ENCODE measurements at regions not wholly inside any gene's neighbourhood (a gene's known extent, or its start where the extent isn't known, plus 50 kb on each side); places are given as distances from the start of the nearest gene placed in this dataset.

GRCh38 chr11:122348659-122349409 lies 232.8 kb upstream of the BLID start:
- 81 to 88% (median 82%) methylated on average over 9 of the region's 9 CpGs for WGBS, 3 donors
- Histone ChIP-seq H3K36me3 (ENCODE audit: control insufficient read depth in 3 of 3, insufficient read depth in 2 of 3, low read depth in 1 of 3, low read length in 3 of 3) (no peaks in the 10 kb centered on the region), H3K27me3 (ENCODE audit: control insufficient read depth in 3 of 3, insufficient read depth in 3 of 3, low read length in 3 of 3) (no peaks in the 10 kb centered on the region), H3K27ac (ENCODE audit: low read depth in 1 of 3, low read length in 2 of 3) (no peak overlapping the region), H3K9me3 (ENCODE audit: control insufficient read depth in 2 of 2, insufficient read depth in 1 of 2, low read depth in 1 of 2, low read length in 1 of 2) (no peaks in the 10 kb centered on the region), H3K4me1 (ENCODE audit: control insufficient read depth in 3 of 3, insufficient read depth in 2 of 3, low read depth in 1 of 3, low read length in 2 of 3) (no peaks in the 10 kb centered on the region), H3K4me3 (ENCODE audit: low read depth in 1 of 3, low read length in 3 of 3) (no peak overlapping the region)
- FAIRE-seq (no peak), DNase-seq (no peak)

- FAIRE-seq (no peak), DNase-seq (no peak)
- Histone ChIP-seq H3K27me3 (ENCODE audit: control insufficient read depth in 3 of 3, insufficient read depth in 3 of 3, low read length in 3 of 3) (no peaks in the 10 kb centered on the region), H3K27ac (ENCODE audit: low read depth in 1 of 3, low read length in 2 of 3) (no peak overlapping the region), H3K36me3 (ENCODE audit: control insufficient read depth in 3 of 3, insufficient read depth in 2 of 3, low read depth in 1 of 3, low read length in 3 of 3) (no peaks in the 10 kb centered on the region), H3K4me1 (ENCODE audit: control insufficient read depth in 3 of 3, insufficient read depth in 2 of 3, low read depth in 1 of 3, low read length in 2 of 3) (no peaks in the 10 kb centered on the region), H3K9me3 (ENCODE audit: control insufficient read depth in 2 of 2, insufficient read depth in 1 of 2, low read depth in 1 of 2, low read length in 1 of 2) (no peaks in the 10 kb centered on the region), H3K4me3 (ENCODE audit: low read depth in 1 of 3, low read length in 3 of 3) (no peak overlapping the region)
- WGBS, 3 donors: 85 to 91% (median 88%) methylated on average over 2 of the region's 2 CpGs
Measured at GRCh38 chr11:122346006-122346405, 230.0 kb upstream of the BLID start.

- FAIRE-seq (no peak), DNase-seq (no peak)
- Histone ChIP-seq H3K9me3 (ENCODE audit: control insufficient read depth in 2 of 2, insufficient read depth in 1 of 2, low read depth in 1 of 2, low read length in 1 of 2) (no peaks in the 10 kb centered on the region), H3K4me1 (ENCODE audit: control insufficient read depth in 3 of 3, insufficient read depth in 2 of 3, low read depth in 1 of 3, low read length in 2 of 3) (no peaks in the 10 kb centered on the region), H3K4me3 (ENCODE audit: low read depth in 1 of 3, low read length in 3 of 3) (no peak overlapping the region), H3K27me3 (ENCODE audit: control insufficient read depth in 3 of 3, insufficient read depth in 3 of 3, low read length in 3 of 3) (no peaks in the 10 kb centered on the region), H3K27ac (ENCODE audit: low read depth in 1 of 3, low read length in 2 of 3) (no peak overlapping the region), H3K36me3 (ENCODE audit: control insufficient read depth in 3 of 3, insufficient read depth in 2 of 3, low read depth in 1 of 3, low read length in 3 of 3) (no peaks in the 10 kb centered on the region)
- WGBS, 3 donors: 87 to 94% (median 92%) methylated on average over 7 of the region's 7 CpGs
Measured at GRCh38 chr11:122345586-122345985, 229.6 kb upstream of the BLID start.

GRCh38 chr11:122344215-122344614 lies 228.2 kb upstream of the BLID start:
- H3K36me3 ChIP-seq (ENCODE audit: control insufficient read depth in 3 of 3, insufficient read depth in 2 of 3, low read depth in 1 of 3, low read length in 3 of 3): no peaks in the 10 kb centered on the region
- H3K9me3 ChIP-seq (ENCODE audit: control insufficient read depth in 2 of 2, insufficient read depth in 1 of 2, low read depth in 1 of 2, low read length in 1 of 2): no peaks in the 10 kb centered on the region
- DNase-seq (no peak), FAIRE-seq (no peak)
- no peaks in the 10 kb centered on the region for H3K27me3 ChIP-seq (ENCODE audit: control insufficient read depth in 3 of 3, insufficient read depth in 3 of 3, low read length in 3 of 3)
- 59 to 82% (median 72%) methylated on average over 3 of the region's 3 CpGs for WGBS, 3 donors
- H3K4me1 ChIP-seq (ENCODE audit: control insufficient read depth in 3 of 3, insufficient read depth in 2 of 3, low read depth in 1 of 3, low read length in 2 of 3): no peaks in the 10 kb centered on the region
- no peak overlapping the region for H3K27ac ChIP-seq (ENCODE audit: low read depth in 1 of 3, low read length in 2 of 3)
- no peak overlapping the region for H3K4me3 ChIP-seq (ENCODE audit: low read depth in 1 of 3, low read length in 3 of 3)

- H3K27ac ChIP-seq (ENCODE audit: low read depth in 1 of 3, low read length in 2 of 3): no peak overlapping the region
- 46 to 64% (median 64%) methylated on average over 3 of the region's 3 CpGs for WGBS, 3 donors
- no peak for DNase-seq
Measured at GRCh38 chr11:122343210-122343609, 227.2 kb upstream of the BLID start.

GRCh38 chr11:122342089-122342744 lies 226.2 kb upstream of the BLID start:
- H3K9me3 ChIP-seq (ENCODE audit: control insufficient read depth in 2 of 2, insufficient read depth in 1 of 2, low read depth in 1 of 2, low read length in 1 of 2): no peaks in the 10 kb centered on the region
- FAIRE-seq: no peak
- H3K36me3 ChIP-seq (ENCODE audit: control insufficient read depth in 3 of 3, insufficient read depth in 2 of 3, low read depth in 1 of 3, low read length in 3 of 3): no peaks in the 10 kb centered on the region
- 63 to 82% (median 69%) methylated on average over 4 of the region's 4 CpGs for WGBS, 3 donors
- no peak overlapping the region for H3K27ac ChIP-seq (ENCODE audit: low read depth in 1 of 3, low read length in 2 of 3)
- no peak for DNase-seq
- H3K27me3 ChIP-seq (ENCODE audit: control insufficient read depth in 3 of 3, insufficient read depth in 3 of 3, low read length in 3 of 3): no peaks in the 10 kb centered on the region
- H3K4me3 ChIP-seq (ENCODE audit: low read depth in 1 of 3, low read length in 3 of 3): no peak overlapping the region
- H3K4me1 ChIP-seq (ENCODE audit: control insufficient read depth in 3 of 3, insufficient read depth in 2 of 3, low read depth in 1 of 3, low read length in 2 of 3): no peaks in the 10 kb centered on the region

More at GRCh38 chr11:122343210-122343609, 227.2 kb upstream of the BLID start:
- H3K36me3 ChIP-seq (ENCODE audit: control insufficient read depth in 3 of 3, insufficient read depth in 2 of 3, low read depth in 1 of 3, low read length in 3 of 3): no peaks in the 10 kb centered on the region
- no peaks in the 10 kb centered on the region for H3K9me3 ChIP-seq (ENCODE audit: control insufficient read depth in 2 of 2, insufficient read depth in 1 of 2, low read depth in 1 of 2, low read length in 1 of 2)
- H3K27me3 ChIP-seq (ENCODE audit: control insufficient read depth in 3 of 3, insufficient read depth in 3 of 3, low read length in 3 of 3): no peaks in the 10 kb centered on the region
- no peak overlapping the region for H3K4me3 ChIP-seq (ENCODE audit: low read depth in 1 of 3, low read length in 3 of 3)
- H3K4me1 ChIP-seq (ENCODE audit: control insufficient read depth in 3 of 3, insufficient read depth in 2 of 3, low read depth in 1 of 3, low read length in 2 of 3): no peaks in the 10 kb centered on the region
- FAIRE-seq: no peak

- Histone ChIP-seq H3K27ac (ENCODE audit: low read depth in 1 of 3, low read length in 2 of 3) (no peak overlapping the region), H3K4me1 (ENCODE audit: control insufficient read depth in 3 of 3, insufficient read depth in 2 of 3, low read depth in 1 of 3, low read length in 2 of 3) (no peaks in the 10 kb centered on the region), H3K9me3 (ENCODE audit: control insufficient read depth in 2 of 2, insufficient read depth in 1 of 2, low read depth in 1 of 2, low read length in 1 of 2) (no peaks in the 10 kb centered on the region), H3K36me3 (ENCODE audit: control insufficient read depth in 3 of 3, insufficient read depth in 2 of 3, low read depth in 1 of 3, low read length in 3 of 3) (no peaks in the 10 kb centered on the region), H3K27me3 (ENCODE audit: control insufficient read depth in 3 of 3, insufficient read depth in 3 of 3, low read length in 3 of 3) (no peaks in the 10 kb centered on the region), H3K4me3 (ENCODE audit: low read depth in 1 of 3, low read length in 3 of 3) (no peak overlapping the region)
- FAIRE-seq (no peak), DNase-seq (no peak)
- 69 to 86% (median 74%) methylated on average over 2 of the region's 2 CpGs for WGBS, 3 donors
Measured at GRCh38 chr11:122341477-122341876, 225.5 kb upstream of the BLID start.

GRCh38 chr11:122340607-122341290 lies 224.7 kb upstream of the BLID start:
- no peaks in the 10 kb centered on the region for H3K27me3 ChIP-seq (ENCODE audit: control insufficient read depth in 3 of 3, insufficient read depth in 3 of 3, low read length in 3 of 3)
- no peaks in the 10 kb centered on the region for H3K36me3 ChIP-seq (ENCODE audit: control insufficient read depth in 3 of 3, insufficient read depth in 2 of 3, low read depth in 1 of 3, low read length in 3 of 3)
- DNase-seq (no peak), FAIRE-seq (no peak)
- no peaks in the 10 kb centered on the region for H3K9me3 ChIP-seq (ENCODE audit: control insufficient read depth in 2 of 2, insufficient read depth in 1 of 2, low read depth in 1 of 2, low read length in 1 of 2)
- H3K27ac ChIP-seq (ENCODE audit: low read depth in 1 of 3, low read length in 2 of 3): no peak overlapping the region
- WGBS, 3 donors: 56 to 61% (median 57%) methylated on average over 3 of the region's 3 CpGs
- H3K4me3 ChIP-seq (ENCODE audit: low read depth in 1 of 3, low read length in 3 of 3): no peak overlapping the region
- H3K4me1 ChIP-seq (ENCODE audit: control insufficient read depth in 3 of 3, insufficient read depth in 2 of 3, low read depth in 1 of 3, low read length in 2 of 3): no peaks in the 10 kb centered on the region

Data from small intestine (tissue), 7 donors.